Neural crest cell (in vitro differentiated cells): ENCODE measurements at regions not wholly inside any gene's neighbourhood (a gene's known extent, or its start where the extent isn't known, plus 50 kb on each side); places are given as distances from the start of the nearest gene placed in this dataset.

ENCODE experiments used
- DNase-seq: peaks from one replicate; pipeline ENCODE4 v3.0.0; 2021; ENCODE audit warnings: low read depth, mixed read lengths, low spot score
- H3K27ac Mint-ChIP-seq: one replicate; pipeline ENCODE4 v1.8.0; 2021; ENCODE audit warnings: mild to moderate bottlenecking, mixed read lengths; ENCODE audit not compliant: unreplicated experiment
- H3K27me3 Mint-ChIP-seq: 2 replicates; pipeline ENCODE4 v1.8.0; 2021; ENCODE audit warnings: low read depth, mild to moderate bottlenecking, mixed read lengths
- H3K36me3 Mint-ChIP-seq: 2 replicates; pipeline ENCODE4 v1.8.0; 2021; ENCODE audit warnings: low read depth, mild to moderate bottlenecking, mixed read lengths
- H3K4me1 Mint-ChIP-seq: 2 replicates; pipeline ENCODE4 v1.8.0; 2021; ENCODE audit warnings: mixed read lengths
- H3K4me3 Mint-ChIP-seq: one replicate; pipeline ENCODE4 v1.8.0; 2021; ENCODE audit warnings: mild to moderate bottlenecking, mixed read lengths
- H3K9me3 Mint-ChIP-seq: 2 replicates; pipeline ENCODE4 v1.8.0; 2021; ENCODE audit warnings: mixed read lengths
- CTCF ChIP-seq: fragments of 200-600 bp; sonication (generic); conservative IDR thresholded peaks from 2 replicates; pipeline ENCODE4 v1.5.0; 2021; ENCODE audit warnings: antibody characterized with exemption, mild to moderate bottlenecking

GRCh38 chr1:220370041-220370700, 97.9 kb upstream of the RAB3GAP2 start:
- TF ChIP-seq CTCF: no peak
- Mint-ChIP-seq H3K27me3 (no peaks in the 10 kb centered on the region), H3K27ac (no peak overlapping the region), H3K9me3 (no peaks in the 10 kb centered on the region), H3K4me1 (peaks cover 11% of the 10 kb centered on the region), H3K4me3 (no peak overlapping the region), H3K36me3 (no peaks in the 10 kb centered on the region)
- DNase-seq: no peak

GRCh38 chr1:220369511-220369910, 97.3 kb upstream of the RAB3GAP2 start:
- Mint-ChIP-seq H3K27ac (no peak overlapping the region), H3K4me1 (peaks cover 11% of the 10 kb centered on the region), H3K9me3 (no peaks in the 10 kb centered on the region)

GRCh38 chr1:220368352-220369265, 96.4 kb upstream of the RAB3GAP2 start:
- no peak overlapping the region for H3K4me3 Mint-ChIP-seq
- no peaks in the 10 kb centered on the region for H3K9me3 Mint-ChIP-seq
- peaks cover 11% of the 10 kb centered on the region for H3K4me1 Mint-ChIP-seq
- TF ChIP-seq CTCF: no peak
- no peaks in the 10 kb centered on the region for H3K36me3 Mint-ChIP-seq
- H3K27ac Mint-ChIP-seq: no peak overlapping the region
- H3K27me3 Mint-ChIP-seq: no peaks in the 10 kb centered on the region
- DNase-seq: no peak

More at GRCh38 chr1:220369511-220369910, 97.3 kb upstream of the RAB3GAP2 start:
- Mint-ChIP-seq H3K4me3 (no peak overlapping the region), H3K27me3 (no peaks in the 10 kb centered on the region), H3K36me3 (no peaks in the 10 kb centered on the region)
- DNase-seq: no peak
- no peak for TF ChIP-seq CTCF

GRCh38 chr1:220367833-220368232, 95.6 kb upstream of the RAB3GAP2 start:
- no peak for DNase-seq
- Mint-ChIP-seq H3K27me3 (no peaks in the 10 kb centered on the region), H3K36me3 (no peaks in the 10 kb centered on the region), H3K9me3 (no peaks in the 10 kb centered on the region), H3K27ac (no peak overlapping the region), H3K4me3 (no peak overlapping the region), H3K4me1 (peaks cover 11% of the 10 kb centered on the region)
- TF ChIP-seq CTCF: no peak

GRCh38 chr1:220366269-220366668, 94.0 kb upstream of the RAB3GAP2 start:
- H3K36me3 Mint-ChIP-seq: no peaks in the 10 kb centered on the region
- TF ChIP-seq CTCF: no peak
- no peak for DNase-seq
- no peaks in the 10 kb centered on the region for H3K27me3 Mint-ChIP-seq
- H3K4me1 Mint-ChIP-seq: peaks cover 11% of the 10 kb centered on the region
- H3K27ac Mint-ChIP-seq: no peak overlapping the region
- H3K4me3 Mint-ChIP-seq: no peak overlapping the region
- no peaks in the 10 kb centered on the region for H3K9me3 Mint-ChIP-seq
